Stomach (tissue), 8 donors: ENCODE measurements at regions not wholly inside any gene's neighbourhood (a gene's known extent, or its start where the extent isn't known, plus 50 kb on each side); places are given as distances from the start of the nearest gene placed in this dataset.
A peak's percentile ranks its signal among the peaks of the same experiment; 100 is the strongest.

Experiments used
- DNase-seq, 2 donors: peaks; one replicate each; pipeline versions ENCODE4 v3.0.0 to v3.0.0-alpha.2; 2013 to 2019
- H3K27ac ChIP-seq, 5 donors: fragments of 200-600 bp in 4 of 5; sonication (generic) in 4 of 5; one replicate each; pipeline ENCODE4 v1.5.1; 2013 to 2019; ENCODE audit warnings: mild to moderate bottlenecking in 1 of 5, moderate library complexity in 1 of 5
- H3K27me3 ChIP-seq, 3 donors: fragments of 200-600 bp; sonication (generic); one replicate each; pipeline ENCODE4 v1.5.1; 2017 to 2019; ENCODE audit warnings: mixed run types in 1 of 3
- H3K36me3 ChIP-seq, 4 donors: fragments of 200-600 bp; sonication (generic); 1 replicate in 3 of 4; 2 replicates in 1 of 4; pipeline ENCODE4 v1.5.1; 2016 to 2019
- H3K4me1 ChIP-seq, 4 donors: fragments of 200-600 bp; sonication (generic); one replicate each; pipeline ENCODE4 v1.5.1; 2016 to 2019
- H3K4me3 ChIP-seq, 4 donors: fragments of 200-600 bp; sonication (generic) in 3 of 4; one replicate each; pipeline ENCODE4 v1.5.1; 2016 to 2019; ENCODE audit warnings: mild to moderate bottlenecking in 1 of 4
- H3K9me3 ChIP-seq, 4 donors: fragments of 200-600 bp; sonication (generic); one replicate each; pipeline ENCODE4 v1.5.1; 2016 to 2019
- EP300 ChIP-seq: sonication (generic); formaldehyde crosslinking; IDR thresholded peaks from one replicate; pipeline ENCODE4 v1.6.1; 2017; ENCODE audit warnings: antibody characterized with exemption
- POLR2A ChIP-seq, 4 donors: fragments of 450-650 bp; IDR thresholded peaks; one replicate each; pipeline ENCODE4 v1.6.1; 2016; ENCODE audit warnings: antibody characterized with exemption in 4 of 4, control low read depth in 2 of 4, mild to moderate bottlenecking in 1 of 4, moderate library complexity in 1 of 4
- POLR2AphosphoS5 ChIP-seq, 3 donors: sonication (generic); formaldehyde crosslinking; IDR thresholded peaks; one replicate each; pipeline ENCODE4 v1.6.1; 2016; ENCODE audit warnings: antibody characterized with exemption in 3 of 3
- WGBS, 5 donors: extraction: QIAGEN DNeasy Blood & Tissue Kit in 3 of 5; methylation state at CpG; one replicate each; pipeline versions ENCODE4 v1.1.5 to v1.1.7; 2013 to 2018; 5-methylcytosine and 5-hydroxymethylcytosine counted together
- intact Hi-C: fragments of 100-400 bp; cut with DNase I; formaldehyde crosslinking; loops from one replicate; pipeline ENCODE4 v1.15.1; 2023; ENCODE audit warnings: low total_unique reads
- TF ChIP-seq, protein P1 (sequence below), 7 experiments: fragments of 450-650 bp in 4 of 7; fragments of 200-600 bp in 3 of 7; sonication (generic) in 3 of 7; IDR thresholded peaks; one replicate each; pipeline ENCODE4 v1.5.1; 2016 to 2019; ENCODE audit warnings: antibody characterized with exemption in 7 of 7, control low read depth in 2 of 7, mild to moderate bottlenecking in 1 of 7
- donor health status: healthy with polysubstance abuse.
- donor health status: Bipolar disorder and iron deficiency.
- donor health status: healthy.

DNA sequence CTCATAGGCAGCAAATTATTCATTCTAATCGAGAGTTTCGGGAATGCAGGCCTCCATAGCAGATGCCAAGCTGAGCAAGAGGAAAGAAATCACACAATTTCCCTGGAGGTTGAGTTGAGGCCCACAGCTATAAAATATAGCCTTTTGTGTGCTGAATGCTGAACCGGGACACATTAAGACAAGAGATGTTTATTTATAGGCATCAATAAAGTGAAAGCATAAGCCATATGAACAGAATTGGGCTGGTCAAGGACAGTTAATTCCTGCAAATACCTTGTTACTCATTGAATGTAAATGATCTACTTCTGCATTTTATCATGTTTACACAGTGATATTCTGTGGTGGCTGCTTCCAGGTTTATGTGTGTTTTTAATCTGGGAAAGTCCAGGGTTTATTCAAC lies 461.7 kb downstream of the KLF12 start:
- Histone ChIP-seq H3K4me1 (peaks cover 0 to 43% (median 11%) of the 10 kb centered on the region in 4 donors), H3K4me3 (no peak overlapping the region), H3K27ac (peak overlapping the region in 2 of 5 donors; percentile 43 to 59), H3K9me3 (no peaks in the 10 kb centered on the region), H3K27me3 (no peaks in the 10 kb centered on the region), H3K36me3 (no peaks in the 10 kb centered on the region)
- TF ChIP-seq POLR2AphosphoS5 (IDR thresholded peaks at IDR 0.05), result peak in 2 of 3 donors; percentile 61
- TF ChIP-seq, protein P1, sequence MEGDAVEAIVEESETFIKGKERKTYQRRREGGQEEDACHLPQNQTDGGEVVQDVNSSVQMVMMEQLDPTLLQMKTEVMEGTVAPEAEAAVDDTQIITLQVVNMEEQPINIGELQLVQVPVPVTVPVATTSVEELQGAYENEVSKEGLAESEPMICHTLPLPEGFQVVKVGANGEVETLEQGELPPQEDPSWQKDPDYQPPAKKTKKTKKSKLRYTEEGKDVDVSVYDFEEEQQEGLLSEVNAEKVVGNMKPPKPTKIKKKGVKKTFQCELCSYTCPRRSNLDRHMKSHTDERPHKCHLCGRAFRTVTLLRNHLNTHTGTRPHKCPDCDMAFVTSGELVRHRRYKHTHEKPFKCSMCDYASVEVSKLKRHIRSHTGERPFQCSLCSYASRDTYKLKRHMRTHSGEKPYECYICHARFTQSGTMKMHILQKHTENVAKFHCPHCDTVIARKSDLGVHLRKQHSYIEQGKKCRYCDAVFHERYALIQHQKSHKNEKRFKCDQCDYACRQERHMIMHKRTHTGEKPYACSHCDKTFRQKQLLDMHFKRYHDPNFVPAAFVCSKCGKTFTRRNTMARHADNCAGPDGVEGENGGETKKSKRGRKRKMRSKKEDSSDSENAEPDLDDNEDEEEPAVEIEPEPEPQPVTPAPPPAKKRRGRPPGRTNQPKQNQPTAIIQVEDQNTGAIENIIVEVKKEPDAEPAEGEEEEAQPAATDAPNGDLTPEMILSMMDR (IDR thresholded peaks at IDR 0.05), result no peak
- DNase-seq, result peak in 1 of 2 donors; percentile 57
- WGBS, 5 donors, result 17 to 38% (median 24%) methylated on average over 3 of the region's 3 CpGs
- intact Hi-C loops, result no loop called here

DNA sequence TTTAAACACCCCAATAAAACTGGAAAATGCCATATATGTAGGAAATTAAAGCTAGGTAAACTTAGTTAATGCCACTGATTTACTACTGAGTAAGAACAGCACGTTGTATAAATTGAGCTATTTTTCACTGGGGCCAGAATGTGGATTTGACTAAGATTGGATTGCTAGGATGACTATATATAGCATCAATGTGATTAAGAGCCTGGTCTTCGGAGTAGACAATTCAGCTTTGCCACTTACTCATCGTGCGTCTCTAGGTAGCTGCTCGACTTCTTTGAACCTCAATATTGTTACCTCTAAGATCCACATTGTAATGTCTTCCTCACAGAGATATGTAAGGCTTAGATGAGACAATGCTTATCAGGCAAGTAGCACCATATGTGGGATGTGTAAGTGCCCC lies 462.5 kb downstream of the KLF12 start:
- 94 to 97% (median 96%) methylated on average over 5 of the region's 5 CpGs for WGBS, 5 donors
- intact Hi-C loops, result no loop called here
- no peaks in the 10 kb centered on the region for H3K36me3 ChIP-seq
- no peak overlapping the region for H3K4me3 ChIP-seq
- peaks cover 0 to 35% (median 11%) of the 10 kb centered on the region in 4 donors for H3K4me1 ChIP-seq
- no peaks in the 10 kb centered on the region for H3K9me3 ChIP-seq
- TF ChIP-seq POLR2AphosphoS5 (IDR thresholded peaks at IDR 0.05), result no peak
- no peak for DNase-seq
- no peak overlapping the region for H3K27ac ChIP-seq
- H3K27me3 ChIP-seq, result no peaks in the 10 kb centered on the region

DNA sequence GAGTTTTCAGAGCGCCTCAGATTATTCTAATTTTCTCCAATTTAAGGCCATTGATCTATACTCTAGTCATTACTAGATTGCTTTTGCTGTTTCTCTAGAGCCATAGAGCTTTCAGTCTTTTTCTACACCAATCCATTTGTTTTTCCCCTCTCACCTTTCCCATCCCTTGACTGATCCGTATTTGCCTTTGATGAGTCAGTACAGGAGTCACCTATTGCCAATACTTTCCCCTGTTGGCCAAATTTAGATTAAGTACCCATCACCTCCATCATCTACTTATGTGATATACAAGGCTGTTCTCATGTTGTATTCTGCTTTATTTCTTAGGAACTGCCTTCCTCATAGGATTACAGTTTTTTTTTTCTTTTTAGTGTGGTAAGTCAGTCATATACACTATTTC lies 463.2 kb downstream of the KLF12 start:
- 79 to 88% (median 84%) methylated on average over 2 of the region's 2 CpGs for WGBS, 5 donors
- Histone ChIP-seq H3K27ac (no peak overlapping the region), H3K4me1 (peaks cover 0 to 35% (median 10%) of the 10 kb centered on the region in 4 donors), H3K27me3 (no peaks in the 10 kb centered on the region), H3K9me3 (no peaks in the 10 kb centered on the region), H3K36me3 (no peaks in the 10 kb centered on the region), H3K4me3 (no peak overlapping the region)
- no peak for TF ChIP-seq EP300
- no peak for TF ChIP-seq POLR2AphosphoS5 (IDR thresholded peaks at IDR 0.05)
- TF ChIP-seq, protein P1 (IDR thresholded peaks at IDR 0.05), result no peak
- no peak for TF ChIP-seq POLR2A (IDR thresholded peaks at IDR 0.05)
- DNase-seq, result no peak
- intact Hi-C loops, result no loop called here

DNA sequence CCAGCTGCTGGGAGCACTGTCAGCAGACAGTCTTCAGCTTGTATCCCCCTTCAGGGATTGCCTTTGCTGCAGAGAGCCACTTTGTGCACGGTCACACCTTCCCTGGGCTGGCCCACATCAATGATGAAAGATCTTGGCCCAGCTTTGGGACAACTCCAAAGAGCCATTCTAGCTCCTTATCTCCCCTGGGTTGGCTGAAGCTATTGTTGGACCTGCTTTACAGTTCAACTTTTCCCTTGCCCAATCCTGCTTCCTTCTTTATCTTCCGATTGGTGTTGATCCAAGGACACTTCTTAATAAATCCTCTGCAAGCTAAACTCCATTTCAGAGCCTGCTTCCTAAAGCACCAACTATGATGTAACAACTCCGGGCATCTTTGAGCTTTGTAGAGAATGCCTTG lies 466.4 kb downstream of the KLF12 start:
- intact Hi-C loops, result no loop called here
- H3K36me3 ChIP-seq, result no peaks in the 10 kb centered on the region
- no peak for TF ChIP-seq EP300
- peak in 1 of 3 donors; percentile 29 for TF ChIP-seq POLR2AphosphoS5 (IDR thresholded peaks at IDR 0.05)
- TF ChIP-seq, protein P1 (IDR thresholded peaks at IDR 0.05), result no peak
- TF ChIP-seq POLR2A (IDR thresholded peaks at IDR 0.05), result no peak
- no peak overlapping the region for H3K27ac ChIP-seq
- 47 to 72% (median 55%) methylated on average over 3 of the region's 3 CpGs for WGBS, 5 donors
- H3K27me3 ChIP-seq, result no peaks in the 10 kb centered on the region
- no peaks in the 10 kb centered on the region for H3K9me3 ChIP-seq
- peaks cover 0 to 11% (median 5%) of the 10 kb centered on the region in 4 donors for H3K4me1 ChIP-seq
- no peak overlapping the region for H3K4me3 ChIP-seq
- DNase-seq, result peak in 1 of 2 donors; percentile 44

DNA sequence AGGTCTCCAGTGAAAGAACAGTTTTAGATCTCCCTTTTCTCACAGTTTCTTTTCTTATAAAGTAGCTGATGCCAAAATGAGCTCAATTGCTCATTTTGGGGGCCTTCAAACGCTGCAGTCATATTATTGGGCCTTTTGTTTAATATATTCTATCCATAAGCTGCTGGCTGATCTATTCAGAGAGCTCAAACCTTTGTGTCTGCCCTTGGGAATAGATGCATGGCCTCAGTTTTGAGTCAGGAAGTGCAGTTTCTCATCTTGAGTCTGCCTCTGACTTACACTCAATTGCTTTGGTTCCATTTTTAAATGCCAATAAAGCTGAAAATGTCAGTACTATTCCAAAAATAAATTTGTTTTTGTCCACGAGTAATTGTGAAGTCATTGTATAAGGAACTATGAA lies 468.9 kb downstream of the KLF12 start:
- no peak for TF ChIP-seq POLR2A (IDR thresholded peaks at IDR 0.05)
- TF ChIP-seq, protein P1 (IDR thresholded peaks at IDR 0.05), result no peak
- no peak for TF ChIP-seq EP300
- TF ChIP-seq POLR2AphosphoS5 (IDR thresholded peaks at IDR 0.05), result no peak
- 45 to 54% (median 50%) methylated on average over 2 of the region's 2 CpGs for WGBS, 5 donors
- Histone ChIP-seq H3K27me3 (no peaks in the 10 kb centered on the region), H3K4me3 (no peak overlapping the region), H3K27ac (no peak overlapping the region), H3K36me3 (no peaks in the 10 kb centered on the region), H3K4me1 (no peaks in the 10 kb centered on the region), H3K9me3 (no peaks in the 10 kb centered on the region)
- peak in 1 of 2 donors; percentile 15 for DNase-seq
- intact Hi-C loops, result no loop called here
